ENCODE measurements at regions not wholly inside any gene's neighbourhood (a gene's known extent, or its start where the extent isn't known, plus 50 kb on each side); places are given as distances from the start of the nearest gene placed in this dataset.

DNA sequence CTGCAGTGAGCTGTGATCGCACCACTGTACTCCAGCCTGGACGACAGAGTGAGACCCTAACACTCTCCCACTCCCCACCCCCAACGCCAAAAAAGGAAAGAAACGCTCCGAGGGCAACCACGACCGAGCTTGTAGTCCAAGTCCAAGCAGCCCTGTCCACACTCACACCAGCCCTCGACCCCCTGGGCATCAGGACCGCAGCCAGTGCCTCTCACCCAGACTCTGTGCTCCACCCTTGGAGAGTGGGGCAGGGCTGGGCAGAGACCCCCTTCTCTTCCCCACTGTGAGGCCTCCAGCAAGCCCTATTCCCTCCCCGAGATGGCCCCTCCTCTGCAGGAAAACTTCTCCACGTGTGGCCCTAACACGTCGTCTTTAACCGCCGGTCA lies 82.6 kb downstream of the FOXL3 start:
- Histone ChIP-seq H3K27me3 (ENCODE audit: control insufficient read depth in 3 of 3, insufficient read depth in 3 of 3, low read depth in 1 of 3, low read length in 3 of 3) (peaks cover 0 to 37% (median 0%) of the 10 kb centered on the region in 3 experiments), H2BK5ac (ENCODE audit: low read length) (peak overlapping the region; percentile 84), H3K4ac (ENCODE audit: low read length) (no peak overlapping the region), H3K18ac (ENCODE audit: low read length) (peak overlapping the region; percentile 87), H3K36me3 (replicated peaks in 1 of 2; ENCODE audit: control insufficient read depth in 2 of 2, insufficient read depth in 2 of 2, low read length in 2 of 2) (no peaks in the 10 kb centered on the region), H2BK15ac (ENCODE audit: low read length) (no peak overlapping the region), H3K23ac (ENCODE audit: low read depth, low read length, poor library complexity) (peak overlapping the region; percentile 34), H4K8ac (ENCODE audit: low read depth, low read length) (no peak overlapping the region), H2BK12ac (ENCODE audit: low read length) (no peak overlapping the region), H3K9me3 (replicated peaks in 1 of 2; ENCODE audit: control insufficient read depth in 2 of 2, insufficient read depth in 1 of 2, low read depth in 1 of 2, low read length in 2 of 2) (no peaks in the 10 kb centered on the region), H2AFZ (ENCODE audit: low read length) (no peak overlapping the region), H3K27ac (replicated peaks; ENCODE audit: low read length) (no peak overlapping the region), H3K4me1 (ENCODE audit: control insufficient read depth in 2 of 2, insufficient read depth in 1 of 2, low read depth in 1 of 2, low read length in 2 of 2) (peaks cover 0 to 30% of the 10 kb centered on the region in 2 donors), H2AK5ac (ENCODE audit: low read depth, low read length) (peak overlapping the region; percentile 96), H4K91ac (ENCODE audit: low read depth, low read length, poor library complexity) (no peak overlapping the region), H3K79me1 (ENCODE audit: low read depth, low read length) (peaks cover 5% of the 10 kb centered on the region), H2BK120ac (ENCODE audit: low read depth, low read length) (no peak overlapping the region), H3K4me3 (ENCODE audit: low read length in 2 of 2) (no peak overlapping the region), H3K9ac (ENCODE audit: low read depth, low read length, poor library complexity) (no peak overlapping the region), H3K14ac (ENCODE audit: low read length) (no peak overlapping the region), H3K4me2 (ENCODE audit: insufficient read depth, low read length, poor library complexity, severe bottlenecking) (no peak overlapping the region)
- no peak for DNase-seq (ENCODE audit: low spot score)
- WGBS, 2 donors (ENCODE audit: extremely low coverage in 2 of 2, insufficient read length in 2 of 2, insufficient replicate concordance in 1 of 2): no CpG with 5 or more reads among the region's 15 CpGs

DNA sequence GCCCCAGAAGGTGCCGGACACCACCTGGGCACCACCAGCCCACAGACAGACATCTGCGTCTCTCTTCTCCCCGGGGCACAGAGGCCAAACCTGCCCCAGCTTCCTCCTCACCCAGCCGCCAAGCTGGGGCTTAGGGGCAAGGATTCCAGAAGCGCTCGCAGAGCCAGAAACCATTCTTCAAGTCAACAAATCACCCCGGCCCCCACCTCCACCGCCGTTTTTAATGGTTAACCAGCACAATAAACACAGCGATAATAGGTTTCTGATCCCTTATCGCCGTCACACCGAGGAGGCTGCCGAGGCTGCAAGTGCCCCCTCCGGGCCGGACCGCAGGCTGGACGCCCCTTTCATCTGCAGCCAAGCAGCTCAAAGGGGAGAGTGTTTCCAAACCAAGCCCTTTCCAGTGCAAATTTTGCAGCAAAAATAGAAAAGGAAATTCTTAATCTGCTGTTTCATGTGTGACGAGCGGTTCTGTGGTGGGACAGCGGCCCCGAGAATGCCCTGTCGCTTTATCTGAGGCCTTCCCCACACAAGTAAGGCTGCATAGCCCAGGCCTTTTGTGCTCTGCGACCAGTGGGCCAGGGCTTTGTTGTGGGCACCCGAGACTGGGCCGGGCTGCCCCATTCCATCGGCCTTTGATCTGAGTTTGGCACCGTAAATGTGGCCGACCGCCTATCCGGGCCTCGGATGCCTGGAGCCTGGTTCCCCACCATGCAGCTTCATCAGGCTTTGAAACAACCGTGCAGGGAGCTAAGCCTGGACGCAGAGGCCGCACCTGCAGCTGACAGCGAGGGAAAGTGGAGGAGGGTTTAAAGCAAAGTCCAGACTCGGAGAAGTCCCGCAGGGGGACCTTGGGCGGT lies 83.2 kb downstream of the FOXL3 start:
- Histone ChIP-seq H3K79me1 (ENCODE audit: low read depth, low read length) (peaks cover 5% of the 10 kb centered on the region), H3K9me3 (replicated peaks in 1 of 2; ENCODE audit: control insufficient read depth in 2 of 2, insufficient read depth in 1 of 2, low read depth in 1 of 2, low read length in 2 of 2) (no peaks in the 10 kb centered on the region), H3K14ac (ENCODE audit: low read length) (no peak overlapping the region), H3K4ac (ENCODE audit: low read length) (no peak overlapping the region), H3K4me3 (ENCODE audit: low read length in 2 of 2) (no peak overlapping the region), H3K27ac (replicated peaks; ENCODE audit: low read length) (no peak overlapping the region), H3K36me3 (replicated peaks in 1 of 2; ENCODE audit: control insufficient read depth in 2 of 2, insufficient read depth in 2 of 2, low read length in 2 of 2) (no peaks in the 10 kb centered on the region), H3K4me1 (ENCODE audit: control insufficient read depth in 2 of 2, insufficient read depth in 1 of 2, low read depth in 1 of 2, low read length in 2 of 2) (peaks cover 0 to 30% of the 10 kb centered on the region in 2 donors), H3K9ac (ENCODE audit: low read depth, low read length, poor library complexity) (no peak overlapping the region), H3K27me3 (ENCODE audit: control insufficient read depth in 3 of 3, insufficient read depth in 3 of 3, low read depth in 1 of 3, low read length in 3 of 3) (peaks cover 0 to 40% (median 0%) of the 10 kb centered on the region in 3 experiments), H2BK120ac (ENCODE audit: low read depth, low read length) (no peak overlapping the region), H2BK12ac (ENCODE audit: low read length) (no peak overlapping the region), H3K4me2 (ENCODE audit: insufficient read depth, low read length, poor library complexity, severe bottlenecking) (no peak overlapping the region), H4K91ac (ENCODE audit: low read depth, low read length, poor library complexity) (no peak overlapping the region), H2AK5ac (ENCODE audit: low read depth, low read length) (peak overlapping the region; percentile 96), H3K18ac (ENCODE audit: low read length) (peak overlapping the region; percentile 87), H4K8ac (ENCODE audit: low read depth, low read length) (no peak overlapping the region), H2BK5ac (ENCODE audit: low read length) (peak overlapping the region; percentile 84), H3K23ac (ENCODE audit: low read depth, low read length, poor library complexity) (no peak overlapping the region), H2BK15ac (ENCODE audit: low read length) (peak overlapping the region; percentile 53), H2AFZ (ENCODE audit: low read length) (peak overlapping the region; percentile 61)
- no CpG with 5 or more reads among the region's 39 CpGs for WGBS, 2 donors (ENCODE audit: extremely low coverage in 2 of 2, insufficient read length in 2 of 2, insufficient replicate concordance in 1 of 2)
- no peak for DNase-seq (ENCODE audit: low spot score)

DNA sequence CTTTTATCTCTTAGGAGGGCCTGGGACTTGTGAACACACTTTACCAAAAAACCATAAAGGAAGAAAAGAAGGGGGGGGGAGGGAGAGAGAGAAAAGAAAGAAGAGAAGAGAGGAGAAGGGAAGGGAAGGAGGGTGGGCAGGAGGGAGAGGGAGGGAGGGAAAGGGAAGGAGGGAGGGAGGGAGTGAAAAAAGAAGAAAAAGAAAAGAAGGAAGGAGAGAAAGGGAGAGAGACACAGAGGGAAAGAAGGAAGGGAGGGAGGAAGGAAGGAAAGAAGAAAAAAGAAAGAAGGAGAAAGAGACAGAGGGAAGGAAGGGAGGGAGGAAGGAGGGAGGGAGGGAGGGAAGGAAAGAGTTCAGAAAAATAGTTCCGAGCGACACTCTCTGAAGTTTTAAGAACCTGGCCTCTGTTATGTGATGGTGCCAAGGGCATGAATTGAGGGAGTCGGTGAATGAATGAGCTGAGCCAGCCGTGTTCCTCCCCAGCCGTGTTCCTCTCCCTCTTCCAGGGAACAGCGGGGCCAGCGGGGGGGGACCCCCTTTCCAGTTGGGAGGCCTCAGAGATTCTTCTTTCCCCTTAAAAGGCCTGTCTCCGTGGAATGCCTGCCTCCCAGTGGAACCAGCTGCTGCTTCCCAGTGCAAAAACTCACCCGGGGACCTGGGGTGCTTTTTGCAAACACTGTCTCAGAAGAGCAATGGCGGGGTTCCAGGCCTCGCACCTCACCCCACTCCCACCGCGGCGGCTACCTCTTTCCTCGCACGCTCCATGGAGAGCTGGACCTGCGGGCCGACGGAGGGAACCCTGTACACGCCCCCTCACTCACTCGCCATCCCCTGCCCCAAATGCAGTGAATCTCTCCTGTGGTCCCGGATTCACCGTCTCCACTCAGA lies 84.1 kb downstream of the FOXL3 start:
- peak overlapping the region; percentile 98 for H2AK5ac ChIP-seq (ENCODE audit: low read depth, low read length)
- H3K18ac ChIP-seq (ENCODE audit: low read length): peak overlapping the region; percentile 85
- peak overlapping the region; percentile 91 for H2BK15ac ChIP-seq (ENCODE audit: low read length)
- H2BK120ac ChIP-seq (ENCODE audit: low read depth, low read length): peak overlapping the region; percentile 72
- H3K4me2 ChIP-seq (ENCODE audit: insufficient read depth, low read length, poor library complexity, severe bottlenecking): no peak overlapping the region
- H3K4me3 ChIP-seq (ENCODE audit: low read length in 2 of 2): no peak overlapping the region
- DNase-seq (ENCODE audit: low spot score): no peak
- no peak overlapping the region for H4K91ac ChIP-seq (ENCODE audit: low read depth, low read length, poor library complexity)
- peak overlapping the region; percentile 97 for H2BK12ac ChIP-seq (ENCODE audit: low read length)
- H3K27ac ChIP-seq (replicated peaks; ENCODE audit: low read length): no peak overlapping the region
- H4K8ac ChIP-seq (ENCODE audit: low read depth, low read length): no peak overlapping the region
- peaks cover 0 to 46% (median 0%) of the 10 kb centered on the region in 3 experiments for H3K27me3 ChIP-seq (ENCODE audit: control insufficient read depth in 3 of 3, insufficient read depth in 3 of 3, low read depth in 1 of 3, low read length in 3 of 3)
- H2BK5ac ChIP-seq (ENCODE audit: low read length): peak overlapping the region; percentile 93
- no peak overlapping the region for H3K4ac ChIP-seq (ENCODE audit: low read length)
- peaks cover 0 to 30% of the 10 kb centered on the region in 2 donors for H3K4me1 ChIP-seq (ENCODE audit: control insufficient read depth in 2 of 2, insufficient read depth in 1 of 2, low read depth in 1 of 2, low read length in 2 of 2)
- H3K9ac ChIP-seq (ENCODE audit: low read depth, low read length, poor library complexity): peak overlapping the region; percentile 70
- H3K9me3 ChIP-seq (replicated peaks in 1 of 2; ENCODE audit: control insufficient read depth in 2 of 2, insufficient read depth in 1 of 2, low read depth in 1 of 2, low read length in 2 of 2): no peaks in the 10 kb centered on the region
- peak overlapping the region; percentile 63 for H3K14ac ChIP-seq (ENCODE audit: low read length)
- H2AFZ ChIP-seq (ENCODE audit: low read length): no peak overlapping the region
- H3K79me1 ChIP-seq (ENCODE audit: low read depth, low read length): peaks cover 5% of the 10 kb centered on the region
- peak overlapping the region; percentile 80 for H3K23ac ChIP-seq (ENCODE audit: low read depth, low read length, poor library complexity)
- WGBS, 2 donors (ENCODE audit: extremely low coverage in 2 of 2, insufficient read length in 2 of 2, insufficient replicate concordance in 1 of 2): no CpG with 5 or more reads among the region's 23 CpGs
- no peaks in the 10 kb centered on the region for H3K36me3 ChIP-seq (replicated peaks in 1 of 2; ENCODE audit: control insufficient read depth in 2 of 2, insufficient read depth in 2 of 2, low read length in 2 of 2)

Measured in neuronal stem cell (in vitro differentiated cells).